HG03571 (cell line): ENCODE measurements at regions not wholly inside any gene's neighbourhood (a gene's known extent, or its start where the extent isn't known, plus 50 kb on each side); places are given as distances from the start of the nearest gene placed in this dataset.
"Not testable (repeated sequence)": the region's sequence is repeated elsewhere in the genome, so short reads cannot be mapped to it uniquely, and the experiment has no call there.

Source experiments
- ATAC-seq: cut with Tn5 transposase; IDR thresholded peaks from one replicate; pipeline ENCODE4 v1.9.1; 2021; ENCODE audit not compliant: unreplicated experiment

DNA sequence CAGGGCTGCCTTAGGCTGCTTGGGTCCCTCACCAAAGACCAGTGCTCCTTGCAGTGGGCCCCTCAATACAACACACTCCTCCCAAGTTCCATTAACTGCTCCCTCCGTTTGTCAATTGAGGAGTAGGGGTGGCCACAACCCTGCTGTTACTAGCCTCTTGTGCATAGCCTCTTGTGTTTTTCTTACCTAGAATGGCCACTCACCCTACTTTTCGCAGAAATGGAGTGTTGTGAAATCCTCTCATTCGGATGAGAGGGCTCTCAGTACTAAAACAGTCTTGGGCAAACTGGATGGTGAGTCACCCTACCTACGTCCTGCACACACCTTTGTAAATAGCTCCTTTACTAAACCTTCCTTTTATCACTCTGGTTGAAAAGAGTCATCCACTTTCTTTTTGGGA lies 253.9 kb downstream of the OSR1 start:
- ATAC-seq, result no peak

DNA sequence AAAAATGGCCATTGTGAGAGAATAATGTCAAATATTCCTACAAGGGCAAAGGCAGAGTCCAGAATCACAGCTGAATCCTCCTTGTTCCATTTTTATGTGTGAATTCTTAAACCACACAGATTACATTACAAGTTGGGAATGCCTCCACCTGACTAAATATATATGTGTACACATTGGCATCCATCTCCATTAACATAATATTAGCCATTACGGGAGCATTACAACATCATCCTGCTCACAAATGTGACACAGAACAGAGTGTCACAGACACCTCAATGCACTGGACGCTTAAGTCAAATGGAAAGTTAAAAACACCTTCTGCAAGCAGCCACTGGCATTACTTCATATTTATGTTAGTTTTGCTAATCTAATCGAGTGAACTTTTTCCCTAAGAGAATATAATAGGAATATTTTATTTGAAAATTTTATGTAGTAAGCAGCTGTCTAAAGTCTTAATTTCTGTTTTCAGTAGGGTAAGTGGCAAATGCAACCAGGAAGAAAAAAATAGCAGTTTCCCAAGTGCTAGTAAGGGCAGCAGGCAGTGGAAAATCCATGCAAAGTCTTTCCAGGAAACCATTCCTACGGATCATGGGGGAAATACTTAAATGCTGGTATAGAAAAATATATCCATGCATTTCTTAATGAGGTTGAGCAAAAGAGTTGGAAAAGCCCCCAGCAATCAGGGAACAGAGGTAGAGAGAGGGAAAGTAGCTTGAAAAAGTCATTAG lies 255.6 kb downstream of the OSR1 start:
- no peak for ATAC-seq

DNA sequence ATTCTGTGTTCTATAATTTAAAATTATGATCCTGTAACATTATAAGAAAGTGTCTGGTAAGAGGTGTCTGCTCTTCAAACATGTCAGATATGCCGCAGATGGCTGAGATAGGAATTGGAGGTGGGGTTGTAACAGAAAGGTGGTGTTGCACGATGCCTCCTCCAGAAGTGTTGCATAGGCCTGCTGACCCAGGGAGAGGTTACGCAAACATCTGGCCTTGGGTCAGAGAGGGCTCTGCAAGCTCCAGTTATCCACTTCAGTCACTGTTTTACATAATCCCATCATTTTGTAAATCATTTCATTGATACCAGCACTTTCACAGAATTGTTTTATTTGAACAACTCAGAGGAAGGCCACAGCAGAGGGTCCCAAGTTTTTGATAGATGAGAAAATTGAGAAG lies 256.5 kb downstream of the OSR1 start:
- no peak for ATAC-seq

DNA sequence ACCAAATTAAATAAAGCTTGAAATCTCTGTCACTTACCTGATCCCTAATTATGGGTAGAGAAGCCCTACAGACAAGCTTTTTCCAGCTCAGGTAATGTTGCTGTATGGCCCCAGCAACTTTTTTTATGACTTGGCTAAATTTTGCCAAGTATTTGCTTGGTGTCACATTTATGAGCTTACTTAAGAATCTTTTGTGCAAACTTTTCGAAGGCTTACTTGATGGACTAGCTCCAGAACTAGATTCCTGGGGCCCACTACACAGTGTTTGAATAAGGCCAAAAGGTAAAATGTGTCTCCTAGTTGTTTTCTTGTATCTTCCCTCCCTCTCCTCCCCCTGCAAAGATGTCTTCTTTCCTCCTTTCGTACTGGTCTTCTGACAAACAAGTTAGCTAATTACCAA lies 257.9 kb downstream of the OSR1 start:
- ATAC-seq, result no peak

DNA sequence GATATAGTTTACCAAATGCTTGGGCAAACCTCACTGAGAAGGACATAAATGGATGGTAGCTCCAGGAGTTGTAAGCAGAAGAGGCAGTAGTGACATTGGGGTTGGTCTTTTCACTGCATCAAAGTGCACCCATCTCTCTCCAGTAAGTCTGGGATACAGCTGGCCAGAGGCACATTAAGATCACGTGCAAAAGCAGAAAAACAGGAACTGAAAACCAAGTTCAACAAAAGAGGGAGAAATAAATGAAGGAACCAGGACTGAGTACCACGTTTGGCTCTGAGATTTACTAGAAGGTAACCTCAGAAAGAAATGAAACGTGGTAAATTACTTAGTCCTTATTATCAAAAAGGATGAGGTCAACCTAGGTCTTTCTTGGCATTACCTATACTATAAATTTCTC lies 259.2 kb downstream of the OSR1 start:
- ATAC-seq, result no peak

DNA sequence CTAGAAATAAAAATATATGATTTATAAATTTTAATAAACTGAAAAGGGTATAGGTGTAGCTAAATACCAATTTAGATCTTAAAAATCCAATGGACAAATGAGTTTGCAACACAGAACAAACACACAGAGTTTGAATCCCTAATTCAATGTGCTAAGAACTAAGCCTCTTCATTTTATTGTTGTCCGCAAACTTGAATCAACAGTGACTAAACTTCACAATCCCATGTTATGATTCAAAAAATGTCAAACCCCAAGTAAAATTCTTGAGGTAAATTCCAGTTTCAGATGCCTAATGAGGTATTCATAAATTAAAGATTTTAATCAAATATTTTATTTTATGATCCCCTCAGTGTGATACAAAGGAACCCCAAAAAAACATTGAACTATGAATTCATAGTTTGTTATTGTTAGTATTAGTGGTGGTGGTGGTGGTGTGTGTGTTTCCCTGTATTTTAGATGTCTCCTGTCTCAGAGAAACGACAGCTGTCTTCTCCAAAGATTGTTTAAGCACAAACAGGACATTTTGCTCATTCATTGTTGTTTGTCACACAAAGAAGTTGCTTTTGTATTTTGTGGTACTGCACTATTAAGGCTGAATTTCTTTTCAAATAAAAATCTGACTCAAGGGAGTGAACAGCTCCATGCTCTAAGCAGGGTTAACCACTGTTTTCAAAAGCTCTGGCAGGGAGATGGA lies 259.8 kb downstream of the OSR1 start:
- ATAC-seq, result no peak

DNA sequence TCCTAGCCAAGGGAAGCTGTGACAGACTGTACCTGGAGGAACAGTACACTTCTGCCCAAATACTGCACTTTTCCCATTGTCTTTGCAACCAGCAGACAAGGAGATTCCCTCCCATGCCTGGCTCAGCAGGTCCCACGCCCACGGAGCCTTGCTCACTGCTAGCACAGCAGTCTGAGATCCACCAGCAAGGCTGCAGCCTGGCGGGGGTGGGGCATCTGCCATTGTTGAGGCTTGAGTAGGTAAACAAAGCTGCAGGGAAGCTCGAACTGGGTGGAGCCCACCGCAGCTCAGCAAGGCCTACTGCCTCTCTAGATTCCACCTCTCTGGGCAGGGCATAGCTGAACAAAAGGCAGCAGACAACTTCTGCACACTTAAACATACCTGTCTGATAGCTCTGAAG lies 268.9 kb downstream of the OSR1 start:
- not testable (repeated sequence) for ATAC-seq

DNA sequence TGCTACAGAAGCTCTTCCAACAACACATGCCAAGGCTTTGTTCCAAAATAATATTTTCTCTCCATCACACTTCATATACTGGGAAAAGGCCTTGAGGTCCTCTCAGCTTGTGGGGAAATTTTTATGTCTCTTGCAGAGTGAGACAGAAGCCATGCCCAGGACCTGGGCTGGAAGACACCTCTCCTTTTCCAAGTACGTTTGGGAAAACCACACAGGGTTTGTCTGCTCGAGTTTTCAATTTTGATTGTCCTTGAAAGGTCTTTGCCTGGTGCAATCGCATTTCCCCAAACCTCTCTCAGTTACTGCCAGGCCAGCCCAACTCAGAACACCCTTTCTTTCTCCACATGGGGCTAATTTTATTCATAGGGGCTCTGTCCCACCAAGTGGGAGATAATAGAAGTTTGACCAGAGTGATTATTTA lies 272.2 kb downstream of the OSR1 start:
- no peak for ATAC-seq

DNA sequence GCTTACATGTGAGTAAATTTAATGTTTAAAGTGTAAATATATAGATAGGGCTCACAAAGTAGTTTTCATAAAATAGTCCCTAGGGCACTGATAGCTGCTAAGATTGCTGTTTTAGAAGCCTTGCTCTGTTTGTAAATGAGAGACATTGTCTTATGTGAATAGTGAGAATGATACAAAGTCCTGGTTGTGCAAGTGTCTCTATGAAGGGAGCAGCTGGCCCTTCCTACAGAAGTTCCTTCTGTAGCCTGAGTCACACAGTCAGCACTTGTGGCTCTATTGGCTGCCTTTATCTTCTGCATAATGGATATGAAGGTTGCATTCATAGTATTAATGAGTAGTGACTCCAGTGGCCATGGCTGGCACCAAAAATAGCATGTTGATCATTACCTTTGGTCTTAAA lies 279.7 kb downstream of the OSR1 start:
- no peak for ATAC-seq

DNA sequence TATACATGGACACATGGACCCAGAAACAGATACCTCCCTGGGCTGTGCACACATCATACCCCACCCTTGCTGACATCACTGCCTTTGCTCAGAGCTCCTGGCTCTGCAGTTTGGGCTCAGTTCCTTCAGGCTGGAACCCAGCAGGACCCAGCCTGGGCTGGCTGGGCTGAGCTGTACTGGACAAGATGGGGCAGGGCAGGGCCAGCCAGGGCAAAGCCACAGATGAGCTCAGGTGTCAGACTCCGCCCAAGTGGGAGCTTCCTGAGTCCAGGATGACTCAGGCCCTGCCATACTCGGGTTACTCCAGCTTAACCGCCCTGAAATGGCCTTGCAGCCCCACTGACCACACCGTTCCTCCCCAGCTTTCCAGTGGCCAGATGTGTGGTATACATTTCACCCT lies 284.9 kb downstream of the OSR1 start:
- ATAC-seq, result no peak

DNA sequence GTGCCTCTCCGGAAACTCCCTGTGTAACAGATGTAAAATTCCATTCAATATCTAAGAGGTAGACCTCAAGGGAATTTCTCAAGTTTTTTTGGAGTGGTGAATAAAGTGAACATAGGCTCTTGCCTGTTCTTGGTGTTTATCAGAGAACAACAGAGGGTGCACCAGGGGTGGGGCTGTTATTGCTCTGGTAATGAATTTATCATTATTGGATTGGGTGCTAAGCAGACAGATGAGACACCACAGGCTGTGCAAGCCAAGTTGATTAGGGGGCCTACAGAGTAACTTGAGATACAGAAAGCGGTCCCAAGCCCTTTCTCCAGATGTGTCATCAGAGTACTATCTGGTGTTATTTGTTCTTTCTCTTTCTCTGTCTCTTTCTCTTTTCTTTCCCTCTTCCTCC lies 286.3 kb downstream of the OSR1 start:
- no peak for ATAC-seq

DNA sequence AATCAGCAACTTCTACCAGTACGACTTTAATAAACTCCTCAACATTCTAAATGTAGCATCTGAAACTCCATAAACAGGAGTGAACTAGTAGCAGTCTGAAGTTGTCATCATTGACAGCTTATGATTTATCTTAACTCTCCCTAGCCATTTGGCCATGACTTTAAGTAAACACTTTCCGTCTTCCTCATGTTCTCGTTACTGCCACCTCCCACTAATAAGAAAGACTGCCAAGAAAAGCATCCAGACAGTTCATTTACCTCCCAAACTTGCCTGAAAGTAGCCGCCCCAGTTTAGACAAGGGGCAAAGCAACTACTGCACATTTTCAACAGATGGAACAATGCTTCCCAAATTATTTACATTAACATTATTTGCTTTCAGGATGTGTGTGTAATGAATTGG lies 287.5 kb downstream of the OSR1 start:
- no peak for ATAC-seq

DNA sequence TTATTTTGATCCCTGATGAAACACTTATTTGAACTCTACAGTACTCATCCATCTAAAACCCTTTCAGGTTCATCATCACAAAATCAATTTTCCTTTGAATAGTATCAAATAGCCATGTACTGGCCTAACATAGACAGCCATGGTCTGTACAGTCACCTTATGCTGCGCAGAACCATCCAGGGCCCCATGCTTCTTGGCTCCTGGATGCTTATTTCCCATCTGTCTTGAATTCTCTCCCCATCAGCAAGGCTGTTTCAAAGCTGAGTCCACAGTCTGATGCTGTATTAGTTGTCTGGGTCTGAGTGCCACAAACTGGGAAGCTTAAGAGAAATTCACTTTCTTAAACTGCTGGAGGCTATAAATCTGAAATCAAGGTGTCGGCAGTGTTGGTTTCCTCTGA lies 290.2 kb downstream of the OSR1 start:
- no peak for ATAC-seq

DNA sequence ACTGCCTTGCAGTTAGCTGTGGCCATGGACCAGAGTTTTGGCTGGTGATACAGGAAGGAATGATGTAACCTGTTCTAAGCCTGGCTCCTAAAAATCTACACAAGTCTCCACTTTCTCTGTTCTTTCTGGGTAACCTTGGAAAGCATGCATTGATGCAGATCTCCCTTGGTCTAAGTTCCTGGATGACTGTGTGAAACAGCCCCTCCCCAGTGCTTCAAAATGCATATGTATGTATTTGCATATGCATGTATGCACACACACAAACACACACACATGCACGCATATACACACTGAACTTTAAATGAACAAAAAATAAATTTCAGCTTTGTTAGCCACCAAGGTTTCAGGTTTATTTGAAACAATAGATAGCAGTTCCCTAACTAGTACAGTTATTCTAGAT lies 296.1 kb downstream of the OSR1 start:
- ATAC-seq, result no peak

DNA sequence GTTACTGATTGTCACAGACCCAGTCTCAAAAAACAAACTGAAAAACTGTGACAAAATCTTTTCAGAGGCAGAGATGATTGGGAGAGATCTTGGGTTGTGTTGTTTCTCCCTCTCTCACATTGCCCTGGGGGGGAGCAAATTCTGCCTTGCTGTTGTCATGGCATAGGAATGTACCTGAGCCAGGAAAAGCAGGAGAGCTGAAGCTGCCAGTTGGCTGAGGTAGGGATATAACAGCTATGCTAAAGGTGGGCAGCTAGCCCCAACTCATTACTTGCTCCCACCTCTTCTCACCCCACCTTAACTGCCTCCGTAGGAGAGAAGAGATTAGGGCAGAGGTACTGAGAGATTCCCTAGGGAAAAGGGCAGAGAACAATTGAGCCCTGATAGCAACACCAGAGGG lies 299.3 kb downstream of the OSR1 start:
- no peak for ATAC-seq

DNA sequence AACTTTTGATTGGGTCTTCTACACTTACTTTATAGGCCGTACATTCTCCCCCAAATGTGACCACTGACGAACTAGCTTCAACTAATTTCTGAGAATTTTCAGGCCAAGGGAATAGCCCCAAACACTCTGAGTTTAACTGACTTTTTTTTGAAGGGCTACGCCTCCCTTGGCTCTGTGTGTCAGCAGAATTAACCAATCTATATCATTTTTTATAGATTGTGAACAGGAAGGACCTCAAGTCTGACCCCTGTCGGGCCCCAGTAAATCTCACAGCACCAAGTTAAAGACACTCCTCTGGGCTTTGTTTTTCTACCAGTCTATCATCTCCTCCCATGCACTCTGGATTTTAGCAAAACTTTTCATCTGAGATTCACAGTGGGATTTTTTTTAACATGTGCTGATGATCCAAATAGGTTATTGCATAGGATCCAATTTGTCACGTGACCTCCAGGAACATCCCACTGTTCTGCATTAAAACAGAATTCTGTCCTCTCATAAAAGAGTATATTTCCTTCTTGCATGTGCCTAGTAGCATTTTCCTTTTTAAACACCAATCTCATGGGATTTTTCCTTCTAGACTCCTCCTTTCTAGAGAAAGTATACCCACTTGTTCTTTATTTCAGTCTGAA lies 307.1 kb downstream of the OSR1 start:
- ATAC-seq, result no peak

DNA sequence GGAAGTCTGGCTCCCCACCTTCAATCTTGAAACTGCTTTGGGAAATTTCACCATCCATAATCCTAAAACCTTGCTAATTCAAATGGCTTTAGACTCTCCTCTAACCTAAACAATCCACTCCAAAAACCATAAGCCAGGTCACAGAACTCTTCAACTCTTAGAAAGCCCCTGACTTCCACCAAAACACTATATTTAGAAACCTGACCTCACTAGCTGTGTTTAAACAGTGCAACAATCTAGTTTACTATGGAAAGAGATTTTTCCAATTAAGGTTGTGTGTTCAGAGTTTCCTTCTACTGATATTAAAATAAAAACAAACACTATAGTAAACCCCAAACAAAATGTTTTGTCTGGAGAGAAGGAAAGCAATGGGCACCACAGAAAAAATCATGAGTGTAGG lies 308.1 kb downstream of the OSR1 start:
- no peak for ATAC-seq

DNA sequence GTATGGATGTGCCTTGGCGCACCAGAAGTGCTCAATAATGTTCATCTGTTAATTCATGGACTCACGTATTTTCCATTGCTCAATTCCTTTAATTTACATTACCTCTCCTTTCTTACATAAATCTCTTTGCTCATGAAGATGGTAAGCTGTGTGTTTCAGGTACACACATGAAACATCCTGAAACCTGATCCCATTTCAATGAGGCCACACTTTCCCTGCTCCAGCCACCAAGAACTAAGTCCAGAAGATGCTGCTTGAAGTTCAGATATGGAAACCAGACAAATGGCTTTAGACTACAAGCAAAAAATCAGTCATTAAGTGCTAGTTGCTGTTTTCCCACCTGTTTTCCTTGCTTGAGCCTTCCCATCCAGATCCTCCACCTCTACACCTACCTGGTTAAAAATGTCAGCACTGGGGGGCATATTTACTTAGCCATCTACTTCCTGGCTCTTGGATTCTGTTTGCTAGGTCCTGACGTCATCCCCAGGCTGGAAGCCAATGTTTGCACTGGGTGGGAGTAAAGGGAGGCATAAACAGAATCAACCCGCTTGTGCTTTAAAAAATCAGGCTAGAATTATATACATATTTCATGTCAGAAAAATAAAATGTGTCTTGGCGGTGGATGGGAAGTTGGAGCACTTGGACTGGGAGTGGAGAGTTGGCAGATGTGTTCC lies 309.7 kb downstream of the OSR1 start:
- ATAC-seq, result no peak

DNA sequence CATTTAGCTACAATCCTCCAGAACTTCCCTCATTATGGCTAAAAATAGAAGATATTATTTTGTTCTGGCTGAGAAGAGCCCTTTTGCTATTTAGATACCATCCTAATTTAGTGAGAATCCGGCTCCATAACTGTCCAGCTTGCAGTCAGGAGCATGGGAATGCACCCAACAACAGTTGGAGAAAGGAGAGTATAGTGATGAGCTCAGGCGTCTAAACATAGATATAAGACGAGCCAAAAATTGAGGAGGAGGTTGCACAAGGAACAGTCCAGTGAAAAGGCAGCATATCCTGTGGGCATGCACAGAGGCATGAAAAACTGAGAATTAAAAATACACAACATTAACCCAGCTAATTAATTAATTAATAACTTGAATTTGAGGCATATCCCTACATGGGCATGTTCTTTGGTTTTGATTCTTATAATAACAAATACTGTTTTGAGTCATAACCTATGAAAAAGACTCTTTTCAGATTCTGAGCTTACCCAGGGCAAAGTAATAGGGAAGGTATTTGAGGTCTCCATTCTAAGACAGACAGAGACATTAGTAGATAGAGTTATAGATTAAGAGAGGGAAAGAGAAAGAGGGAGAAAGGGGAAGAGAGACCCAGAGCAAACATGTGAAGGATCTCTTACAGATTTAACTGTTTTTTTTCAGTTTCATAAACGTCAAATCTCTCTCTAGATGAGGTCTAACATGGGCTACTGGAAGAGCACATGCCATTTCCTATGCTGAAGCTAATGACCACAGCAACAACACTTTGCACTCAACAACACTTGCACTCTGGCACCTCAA lies 311.2 kb downstream of the OSR1 start:
- ATAC-seq, result peak; percentile 83

DNA sequence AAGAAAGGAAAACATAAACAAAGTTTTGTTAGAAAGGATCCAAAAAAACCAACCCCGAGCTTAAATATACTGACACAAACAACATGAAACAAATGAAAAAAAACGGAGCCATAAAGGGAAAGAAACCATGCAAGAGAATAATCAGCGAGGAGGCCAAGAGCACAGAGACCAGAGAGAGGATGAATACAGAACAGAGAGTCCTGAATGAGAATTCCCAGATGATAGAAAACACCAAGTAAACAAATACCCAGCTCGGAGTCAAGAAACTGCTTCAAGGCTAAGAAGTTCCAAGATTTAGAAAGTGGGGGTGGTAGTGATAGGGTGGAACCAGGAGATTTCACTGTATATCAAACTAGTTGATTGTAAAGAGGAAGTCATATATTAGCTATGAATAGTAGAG lies 313.3 kb downstream of the OSR1 start:
- no peak for ATAC-seq

DNA sequence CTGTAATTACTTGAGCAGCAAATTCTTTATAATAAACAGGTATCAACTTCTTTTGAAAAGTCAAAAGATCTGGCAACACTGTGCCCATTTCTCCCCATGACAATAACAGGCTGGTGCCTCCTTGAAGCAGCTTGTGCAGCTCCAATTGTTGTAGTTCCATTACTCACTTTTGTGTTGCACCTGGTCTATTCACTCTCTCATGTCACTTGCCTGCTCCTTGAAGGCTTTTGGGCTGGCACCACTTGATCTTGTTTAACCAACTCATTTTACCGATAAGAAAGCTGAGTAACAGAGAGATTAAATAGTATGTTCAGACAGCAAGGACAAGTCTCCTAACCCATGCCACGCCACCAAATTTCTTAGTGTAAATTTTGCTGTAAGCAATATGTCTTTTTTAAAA lies 314.5 kb downstream of the OSR1 start:
- no peak for ATAC-seq
